ENCODE measurements at regions not wholly inside any gene's neighbourhood (a gene's known extent, or its start where the extent isn't known, plus 50 kb on each side); places are given as distances from the start of the nearest gene placed in this dataset.

- DNase-seq (ENCODE audit: low read depth), result no peak
These were observed 50.1 kb upstream of the BASP1 start for GRCh38 chr5:17167171-17167891.

Data from forelimb muscle (tissue), 1 donor.